Sciatic nerve (tissue), 2 donors: ENCODE measurements at regions not wholly inside any gene's neighbourhood (a gene's known extent, or its start where the extent isn't known, plus 50 kb on each side); places are given as distances from the start of the nearest gene placed in this dataset.
"Not testable (repeated sequence)": the region's sequence is repeated elsewhere in the genome, so short reads cannot be mapped to it uniquely, and the experiment has no call there.

Source experiments
- ATAC-seq: fragments of 200-7000 bp; cut with Tn5 transposase; one replicate; pipeline ENCODE4 v1.9.1; 2020; ENCODE audit warnings: mild to moderate bottlenecking, moderate library complexity
- DNase-seq: peaks from one replicate; pipeline ENCODE4 v3.0.0-alpha.2; 2020; ENCODE audit warnings: low spot score
- intact Hi-C: fragments of 100-400 bp; cut with DNase I; formaldehyde crosslinking; loops from one replicate; pipeline ENCODE4 v1.14.2; 2022
- microRNA-seq: library from miRNA; unstranded; fragments of <30 nt; microRNA quantifications from one replicate; pipeline ENCODE4 v1.2.0, GENCODE V29; 2020
- donor health status: DM: no; HTN: no; CAD: no.
- donor health status: DM: no; HTN: no; CAD: no.

DNA sequence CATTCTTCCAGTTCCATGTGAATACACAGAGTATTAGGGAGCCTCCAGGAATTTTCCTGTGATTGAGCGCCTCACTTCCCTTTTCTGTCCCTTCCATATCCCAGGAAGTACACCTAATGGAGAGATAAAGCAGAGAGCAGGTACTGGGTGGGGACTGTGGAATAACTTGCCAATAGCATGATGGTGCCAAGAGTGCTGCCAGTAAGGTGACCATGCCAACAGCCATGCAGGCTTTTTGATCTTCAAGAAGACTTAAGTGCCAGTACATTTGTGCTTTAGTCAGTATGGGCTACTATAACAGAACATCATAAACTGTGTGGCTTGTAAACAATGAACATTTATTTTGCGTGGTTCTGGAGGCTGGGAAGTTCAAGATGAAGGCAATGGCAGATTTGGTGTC is 160.2 kb upstream of the RIMS1 start:
- intact Hi-C loops: no loop called here
- no peak for ATAC-seq
- DNase-seq: no peak

DNA sequence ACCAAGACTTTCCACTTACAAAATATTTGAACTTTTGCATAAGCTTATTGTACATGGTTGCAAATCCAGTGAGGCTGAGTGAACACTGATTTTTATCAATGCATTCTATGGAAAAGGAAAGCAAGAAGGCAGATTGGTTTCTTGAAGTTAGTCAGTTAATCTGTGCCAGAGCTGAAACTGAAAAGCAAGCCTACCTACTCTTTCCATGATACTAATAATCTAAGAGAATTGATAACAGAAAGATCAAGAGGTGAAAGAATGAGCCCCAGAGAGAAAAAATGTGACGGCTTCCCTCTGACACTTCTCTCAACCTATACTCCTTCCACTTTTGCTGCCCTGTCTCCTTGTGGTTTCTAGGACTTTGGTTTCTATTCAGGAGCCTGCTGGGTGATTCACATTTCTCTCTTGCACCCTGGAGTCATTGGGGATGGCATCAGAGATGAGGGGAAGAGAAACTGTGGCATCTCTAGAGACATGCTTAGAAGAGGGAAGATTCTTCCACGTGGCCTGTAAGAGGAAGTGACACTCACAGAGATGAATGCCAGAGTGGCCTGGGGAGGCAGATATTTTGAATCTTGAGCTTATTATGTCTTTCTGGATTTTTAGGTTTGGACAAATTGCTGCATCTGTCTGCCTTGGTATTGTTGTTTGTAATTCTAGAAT is 158.6 kb upstream of the RIMS1 start:
- DNase-seq (no peak), ATAC-seq (peak; percentile 38)
- intact Hi-C loops: no loop called here

DNA sequence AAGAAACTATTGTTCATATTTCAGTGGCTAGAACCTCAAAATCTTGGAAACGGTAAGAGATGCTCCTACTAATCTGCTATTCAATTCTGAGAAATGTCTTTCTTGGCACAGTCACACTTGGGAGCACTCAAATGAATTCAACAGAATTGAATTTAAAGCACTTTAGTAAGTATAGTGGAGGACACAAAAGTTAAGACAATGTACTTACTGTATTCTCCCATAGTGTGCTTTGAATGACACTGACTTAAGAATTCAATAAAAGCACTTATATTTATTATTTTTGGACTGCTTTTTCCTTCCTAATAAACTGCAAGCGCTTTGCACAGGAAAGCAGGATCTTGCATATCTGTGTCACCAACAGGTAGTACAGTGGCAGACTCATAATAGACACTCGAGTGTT is 156.1 kb upstream of the RIMS1 start:
- DNase-seq: no peak
- intact Hi-C loops: no loop called here
- no peak for ATAC-seq

DNA sequence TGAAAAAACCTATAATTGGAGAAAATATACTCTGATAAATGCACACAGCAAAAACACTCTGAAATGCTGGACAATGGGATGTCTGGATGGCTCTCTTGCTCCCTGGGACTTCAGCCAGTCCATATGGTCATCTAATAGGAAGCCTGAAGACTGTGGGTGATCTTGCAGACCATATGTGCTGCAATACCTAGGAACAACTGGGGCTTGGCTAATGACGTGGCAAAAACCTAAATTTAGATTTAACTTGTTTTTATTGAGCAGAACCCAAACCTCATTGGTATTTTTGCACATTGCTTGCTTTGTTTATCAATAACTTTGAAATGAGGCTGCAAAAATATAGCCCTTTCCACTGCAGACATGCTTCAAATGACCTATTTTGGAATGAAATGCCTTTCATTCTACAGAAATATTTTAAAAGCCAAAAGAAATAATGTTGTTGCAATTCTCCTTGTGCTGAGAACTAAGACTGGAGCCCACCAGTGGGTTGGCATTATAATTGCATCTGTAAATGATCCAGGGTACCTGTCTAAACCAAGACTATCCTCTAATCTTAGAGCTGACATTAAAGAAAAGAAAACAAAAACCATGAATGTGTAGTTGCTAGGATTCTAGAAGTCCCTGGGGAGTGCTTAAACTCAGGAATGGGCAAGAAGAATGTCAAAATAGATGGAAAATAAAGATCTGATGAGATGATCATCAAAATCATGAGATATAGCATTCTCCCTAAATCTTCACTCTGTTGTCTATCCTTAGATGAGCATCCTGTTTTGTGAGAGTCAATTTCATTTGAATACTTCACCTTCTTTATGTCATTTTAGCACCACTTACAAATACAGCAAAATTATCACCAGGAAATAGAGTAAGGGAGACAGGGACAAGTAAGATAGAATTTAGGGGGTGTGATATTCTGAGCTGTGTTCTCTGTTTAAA is 152.1 kb upstream of the RIMS1 start:
- intact Hi-C loops: no loop called here
- DNase-seq: no peak
- no peak for ATAC-seq

DNA sequence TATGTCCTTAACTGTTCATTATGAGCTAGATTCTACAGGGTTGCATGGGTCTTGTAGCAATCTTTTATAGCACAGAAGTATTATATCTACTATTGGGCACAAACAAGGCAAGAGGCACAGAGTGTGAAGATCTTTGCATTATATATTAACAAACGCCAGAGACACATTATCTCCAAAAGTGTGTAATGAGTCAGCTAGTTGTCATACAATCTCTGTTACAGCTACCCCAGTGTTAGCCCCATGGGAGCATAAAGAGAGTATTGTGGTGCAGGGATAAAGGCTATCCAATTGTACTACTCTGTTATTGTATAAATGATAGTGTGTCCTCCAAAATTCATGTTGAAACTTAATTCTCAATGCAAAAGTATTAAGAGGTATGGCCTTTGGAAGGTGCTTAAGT is 148.4 kb upstream of the RIMS1 start:
- DNase-seq (no peak), ATAC-seq (no peak)
- intact Hi-C loops: no loop called here

DNA sequence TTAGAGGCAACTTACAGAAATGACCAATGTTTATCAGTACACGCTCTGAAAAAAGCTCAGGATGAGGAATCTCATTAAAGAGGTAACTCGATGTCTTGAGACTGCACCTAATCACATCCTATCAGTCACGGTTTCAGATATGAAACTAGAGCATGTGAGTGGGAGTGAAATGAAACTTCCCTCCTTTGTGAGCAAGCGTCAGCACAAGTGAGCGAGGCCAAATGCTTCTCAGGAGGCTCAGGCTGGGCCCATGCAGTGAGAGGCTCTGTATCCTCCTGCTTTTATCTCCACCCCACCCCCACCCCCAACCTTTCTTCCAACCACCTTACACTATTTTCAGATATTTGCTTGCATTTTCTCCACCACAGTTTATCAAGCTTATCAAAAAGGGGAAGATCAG is 140.8 kb upstream of the RIMS1 start:
- intact Hi-C loops: no loop called here
- ATAC-seq: no peak
- DNase-seq: no peak

DNA sequence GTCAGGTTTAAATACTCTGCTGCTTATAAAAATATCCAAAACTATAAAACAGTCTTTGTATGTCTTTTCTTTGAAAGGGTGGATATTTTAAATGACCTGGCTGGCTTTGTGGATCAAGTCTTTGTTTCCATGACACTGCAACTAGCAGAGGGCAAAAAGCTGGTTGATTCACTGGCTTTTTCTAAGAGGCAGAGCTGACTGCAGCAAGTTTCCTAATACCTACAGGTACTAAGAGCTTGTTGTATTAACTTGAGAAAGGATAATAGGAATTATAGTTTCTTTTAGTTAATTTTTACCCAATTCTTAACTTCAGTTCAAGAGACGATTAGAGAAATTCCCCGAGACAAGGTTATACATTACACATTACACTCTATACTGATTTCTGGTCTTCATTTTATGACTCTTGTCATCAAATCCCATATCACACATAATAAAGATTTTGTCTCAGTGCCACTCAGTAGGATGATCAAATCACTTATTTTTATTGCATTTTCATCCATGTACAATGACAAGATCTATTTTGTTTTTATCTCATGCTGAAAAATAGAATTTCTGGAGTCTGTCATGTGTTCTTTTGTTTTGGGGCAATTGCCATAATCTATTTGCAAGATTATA is 120.1 kb upstream of the RIMS1 start:
- intact Hi-C loops: no loop called here
- ATAC-seq: no peak

DNA sequence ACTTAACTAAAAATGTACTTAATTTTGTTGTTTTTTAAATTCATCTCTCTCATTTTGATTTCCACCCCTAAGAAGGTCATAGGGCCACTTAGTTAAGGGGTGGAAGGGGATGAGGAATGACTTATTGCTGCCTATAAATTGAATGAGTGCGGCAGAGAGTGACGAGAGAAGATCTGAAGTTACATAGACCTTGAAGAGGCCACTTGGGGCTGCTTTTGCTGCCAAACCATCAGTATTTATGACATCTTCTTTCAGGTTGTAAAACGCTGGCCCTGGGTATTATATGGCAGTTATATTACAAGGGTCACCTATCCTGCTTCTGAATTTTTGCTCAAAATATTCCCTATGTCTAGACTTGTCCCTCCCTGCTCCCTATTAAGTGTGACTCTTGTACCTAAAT is 119.6 kb upstream of the RIMS1 start:
- DNase-seq: no peak
- intact Hi-C loops: no loop called here
- ATAC-seq: no peak

More for the DNA sequence above, 120.1 kb upstream of the RIMS1 start:
- no peak for DNase-seq

DNA sequence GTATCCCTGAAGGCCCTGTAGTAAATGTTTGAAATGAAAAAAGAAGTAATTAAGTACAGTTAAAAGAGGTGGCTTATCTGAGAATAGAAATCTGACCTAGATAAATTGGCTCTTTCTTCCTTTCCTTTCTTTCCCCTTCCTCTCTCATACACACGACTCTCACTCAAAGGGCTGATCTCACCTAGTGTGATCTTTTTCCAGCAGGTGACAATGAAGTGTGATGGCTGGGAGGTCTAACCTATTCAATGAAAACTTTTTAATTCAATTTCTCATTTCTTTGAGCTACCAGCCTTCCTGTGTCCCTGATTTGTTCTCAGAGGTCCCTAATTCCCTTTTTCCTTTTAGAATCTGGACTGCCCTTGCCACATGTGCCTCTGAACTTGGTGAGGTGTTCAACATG is 118.0 kb upstream of the RIMS1 start:
- no peak for DNase-seq
- intact Hi-C loops: no loop called here
- ATAC-seq: no peak

DNA sequence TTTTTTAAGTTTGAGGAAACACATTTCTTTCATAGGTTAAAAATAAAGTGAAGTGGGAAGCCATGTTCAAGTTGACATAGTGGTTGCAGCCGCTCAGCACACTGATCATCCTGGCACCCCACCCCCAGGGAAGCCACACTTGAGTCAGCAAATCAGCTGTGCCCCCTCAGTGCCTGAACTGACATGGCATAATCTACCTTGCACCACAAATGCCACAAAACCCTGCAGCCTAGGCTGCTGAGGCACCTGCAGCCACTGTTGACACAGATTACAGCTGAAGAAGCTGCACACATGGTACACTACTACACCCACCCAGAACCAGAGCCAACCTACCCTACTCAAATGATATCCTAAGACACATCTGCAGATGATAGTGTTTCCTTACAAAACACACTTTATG is 77.5 kb upstream of the RIMS1 start:
- no peak for ATAC-seq
- intact Hi-C loops: no loop called here
- DNase-seq: no peak

DNA sequence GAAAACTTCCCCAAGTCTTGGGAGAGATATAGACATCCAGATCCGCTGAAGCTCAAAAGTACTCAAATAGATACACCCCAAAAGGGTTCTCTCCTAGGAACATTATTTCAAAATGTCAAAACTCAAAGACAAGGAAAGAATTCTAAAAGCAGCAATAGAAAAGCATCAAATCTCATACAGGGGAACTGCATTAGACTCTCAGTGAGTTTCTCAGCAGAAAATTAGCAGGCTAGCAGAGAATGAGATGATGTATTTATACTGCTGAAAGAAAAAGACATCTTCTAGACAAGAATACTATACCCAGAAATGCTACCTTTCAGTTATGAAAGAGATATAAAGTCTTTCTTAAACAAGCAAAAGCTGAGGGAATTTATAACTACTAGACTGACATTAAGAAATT is 75.5 kb upstream of the RIMS1 start:
- DNase-seq (no peak), ATAC-seq (no peak)
- intact Hi-C loops: no loop called here

DNA sequence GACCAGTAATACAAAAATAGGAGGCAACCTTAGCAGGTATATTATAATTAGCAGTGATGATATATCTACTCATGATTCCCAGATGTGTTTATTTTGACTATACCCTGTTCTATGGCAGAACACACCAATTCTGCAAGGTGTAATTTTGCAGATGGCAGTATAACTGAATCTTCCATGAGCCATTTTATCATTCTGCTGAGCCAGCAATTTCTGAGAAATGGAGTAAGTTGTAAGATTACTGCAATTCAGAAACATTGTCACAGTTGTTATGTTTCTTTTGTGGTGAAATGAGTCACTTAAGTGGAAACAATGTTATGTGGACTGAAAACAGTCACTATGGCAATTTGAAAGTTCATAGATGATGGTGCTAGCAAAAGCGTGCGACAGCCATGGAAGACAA is 63.7 kb upstream of the RIMS1 start:
- ATAC-seq (no peak), DNase-seq (no peak)
- intact Hi-C loops: no loop called here

DNA sequence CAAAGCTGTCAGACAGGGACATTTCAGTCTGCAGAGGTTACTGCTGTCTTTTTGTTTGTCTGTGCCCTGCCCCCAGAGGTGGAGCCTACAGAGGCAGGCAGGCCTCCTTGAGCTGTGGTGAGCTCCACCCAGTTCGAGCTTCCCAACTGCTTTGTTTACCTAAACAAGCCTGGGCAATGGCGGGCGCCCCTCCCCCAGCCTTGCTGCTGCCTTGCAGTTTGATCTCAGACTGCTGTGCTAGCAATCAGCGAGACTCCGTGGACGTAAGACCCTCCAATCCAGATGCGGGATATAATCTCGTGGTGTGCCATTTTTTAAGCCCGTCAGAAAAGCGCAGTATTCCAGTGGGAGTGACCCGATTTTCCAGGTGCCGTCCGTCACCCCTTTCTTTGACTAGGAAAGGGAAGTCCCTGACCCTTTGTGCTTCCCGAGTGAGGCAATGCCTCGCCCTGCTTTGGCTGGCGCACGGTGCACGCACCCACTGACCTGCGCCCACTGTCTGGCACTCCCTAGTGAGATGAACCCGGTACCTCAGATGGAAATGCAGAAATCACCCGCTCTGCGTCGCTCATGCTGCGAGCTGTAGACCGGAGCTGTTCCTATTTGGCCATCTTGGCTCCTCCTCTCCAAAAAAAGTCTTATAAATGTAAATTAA is 54.1 kb upstream of the RIMS1 start:
- DNase-seq, intact Hi-C loops, ATAC-seq: not testable (repeated sequence)

Small RNAs in the stretch of these regions (microRNA-seq; reads per million reads assigned to microRNA genes)
- gene MIR30A (3,728 reads per million, percentile 92 among the genes with 10 or more reads in this experiment), gene MIR30C2 (48.5 reads per million, percentile 47 among the genes with 10 or more reads in this experiment)
